Left colon (tissue), 2 donors: ENCODE measurements at regions not wholly inside any gene's neighbourhood (a gene's known extent, or its start where the extent isn't known, plus 50 kb on each side); places are given as distances from the start of the nearest gene placed in this dataset.
"Not testable (repeated sequence)": the region's sequence is repeated elsewhere in the genome, so short reads cannot be mapped to it uniquely, and the experiment has no call there.

Experiments used
- ATAC-seq: fragments of 200-7000 bp; cut with Tn5 transposase; one replicate; pipeline ENCODE4 v1.9.1; 2020; ENCODE audit warnings: mild to moderate bottlenecking, moderate library complexity
- DNase-seq, 2 donors: peaks; one replicate each; pipeline ENCODE4 v3.0.0-alpha.2; 2020
- intact Hi-C, 2 donors: fragments of 100-400 bp; cut with DNase I in 1 of 2; cut with micrococcal nuclease in 1 of 2; formaldehyde crosslinking; loops; one replicate each; pipeline versions ENCODE4 v1.11.2 to v1.14.0; 2022; cut with DNase I, micrococcal nuclease
- donor health status: DM: no; HTN: no; CAD: no.
- donor health status: DM: yes; HTN: yes; CAD: no.

DNA sequence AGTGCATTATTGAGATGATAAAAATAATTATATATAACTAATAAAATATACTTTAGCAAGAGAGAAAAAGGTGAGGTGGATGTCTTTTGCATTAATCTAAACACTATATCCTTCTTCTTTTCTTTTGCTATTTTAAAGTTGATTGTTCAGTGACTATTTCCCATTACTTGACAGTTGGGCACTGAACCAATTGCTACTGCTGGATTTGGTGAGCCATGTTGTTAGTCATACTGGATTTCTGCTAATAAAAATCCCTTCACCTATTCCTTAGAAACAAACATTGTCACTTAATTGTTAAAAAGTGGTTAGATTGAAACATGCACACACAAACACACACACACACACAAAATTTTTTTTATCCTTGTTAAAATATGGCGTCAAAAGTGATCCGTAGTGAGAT lies 251.6 kb upstream of the ALG10 start:
- ATAC-seq (no peak), DNase-seq (no peak)
- intact Hi-C loops = no loop called here

DNA sequence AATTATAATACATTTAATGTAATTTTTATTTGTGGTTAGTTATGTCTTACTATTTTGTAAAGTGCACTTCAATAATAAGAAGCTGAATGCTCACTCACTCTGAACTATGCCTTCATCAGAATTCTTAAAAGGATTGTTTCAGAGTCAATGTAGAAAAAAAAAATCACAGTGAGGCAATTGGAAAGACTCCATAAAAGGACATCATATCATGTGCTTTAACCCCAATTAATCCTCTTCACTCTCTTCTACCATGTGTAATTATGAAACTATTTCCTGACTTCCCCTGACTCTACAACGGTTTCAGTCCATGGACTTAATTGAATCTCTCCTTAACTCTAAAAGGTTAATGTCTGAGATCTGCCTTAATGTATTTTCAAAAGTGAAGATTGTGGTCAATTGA lies 250.4 kb upstream of the ALG10 start:
- no peak for ATAC-seq
- no peak for DNase-seq
- intact Hi-C loops = no loop called here

DNA sequence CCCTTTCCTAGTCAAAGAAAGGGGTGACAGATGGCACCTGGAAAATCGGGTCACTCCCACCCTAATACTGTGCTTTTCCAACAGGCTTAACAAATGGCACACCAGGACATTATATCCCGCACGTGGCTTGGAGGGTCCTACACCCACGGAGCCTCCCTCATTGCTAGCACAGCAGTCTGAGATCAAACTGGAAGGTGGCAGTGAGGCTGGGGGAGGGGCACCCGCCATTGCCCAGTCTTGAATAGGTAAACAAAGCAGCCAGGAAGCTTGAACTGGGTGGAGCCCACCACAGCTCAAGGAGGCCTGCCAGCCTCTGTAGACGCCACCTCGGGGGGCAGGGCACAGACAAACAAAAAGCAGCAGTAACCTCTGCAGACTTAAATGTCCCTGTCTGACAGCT lies 249.2 kb upstream of the ALG10 start:
- intact Hi-C loops, DNase-seq, ATAC-seq: not testable (repeated sequence)

- ATAC-seq (no peak), DNase-seq (no peak)
- intact Hi-C loops = no loop called here
Observed at GRCh38 chr12:33786532-33786931, 235.8 kb upstream of the ALG10 start.

DNA sequence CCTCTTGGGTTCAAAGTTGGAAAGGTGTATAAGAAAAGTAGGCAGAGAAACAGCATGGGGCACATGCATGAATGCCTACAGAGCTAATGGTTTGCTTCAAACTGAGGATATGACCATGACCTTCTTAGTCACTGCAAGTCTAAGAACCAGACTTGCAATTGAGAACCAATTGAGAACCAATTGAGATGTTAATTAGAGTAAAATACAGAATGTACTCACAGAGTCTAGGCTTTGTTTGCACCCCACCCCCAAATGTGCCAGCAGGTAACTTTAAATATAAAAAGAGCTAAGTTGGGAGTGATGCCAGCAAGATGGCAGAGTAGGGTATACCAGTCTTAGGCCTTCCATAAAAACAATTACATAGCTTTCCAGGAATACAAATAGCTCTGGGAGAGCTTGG lies 227.3 kb upstream of the ALG10 start:
- no peak for DNase-seq
- ATAC-seq = no peak
- intact Hi-C loops = no loop called here

GRCh38 chr12:33795536-33795935 lies 226.8 kb upstream of the ALG10 start:
- DNase-seq = no peak
- ATAC-seq = no peak
- intact Hi-C loops = no loop called here

GRCh38 chr12:33813536-33813935 lies 208.8 kb upstream of the ALG10 start:
- DNase-seq (no peak), ATAC-seq (no peak)
- intact Hi-C loops = no loop called here

- DNase-seq (no peak), ATAC-seq (no peak)
- intact Hi-C loops = no loop called here
Observed at GRCh38 chr12:33817713-33818112, 204.6 kb upstream of the ALG10 start.

DNA sequence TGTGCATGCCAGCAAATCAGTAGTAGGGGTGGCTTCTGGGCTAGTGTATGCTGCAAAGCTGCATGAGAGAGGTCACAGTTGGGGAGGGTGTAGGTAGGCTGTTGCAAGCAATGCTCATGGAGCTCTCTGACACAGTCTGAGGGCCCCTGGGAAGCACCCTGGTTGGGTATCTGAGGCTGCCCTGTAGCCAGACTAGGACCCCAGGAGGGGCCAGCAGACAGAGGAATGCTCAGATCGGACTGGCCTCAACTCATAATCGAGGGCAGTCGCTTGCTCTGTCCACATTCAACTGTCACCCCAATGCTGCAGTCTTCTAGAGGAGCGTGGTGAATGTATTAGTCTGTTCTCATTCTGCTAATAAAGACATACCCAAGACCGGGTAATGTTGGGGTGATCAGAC lies 204.0 kb upstream of the ALG10 start:
- no peak for DNase-seq
- no peak for ATAC-seq
- intact Hi-C loops = no loop called here

DNA sequence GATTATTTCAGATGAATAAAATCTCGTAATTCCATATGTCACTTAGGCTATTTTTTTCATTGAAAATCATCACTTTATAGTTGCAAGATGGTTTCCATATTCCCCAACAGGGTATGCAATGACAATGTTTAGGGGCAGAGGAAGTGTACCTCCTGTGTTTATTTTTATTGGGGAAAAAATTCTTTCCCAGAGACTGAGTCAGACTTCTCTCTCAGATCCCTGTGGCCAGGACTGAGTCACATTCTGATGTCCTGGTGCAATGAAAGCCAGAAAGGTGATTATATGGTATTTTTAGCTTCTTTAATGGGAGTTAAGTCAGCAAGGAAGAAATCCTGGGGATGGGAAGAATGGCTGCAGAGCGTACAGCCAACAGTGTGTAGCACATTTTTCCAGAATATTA lies 196.9 kb upstream of the ALG10 start:
- intact Hi-C loops = no loop called here
- ATAC-seq (no peak), DNase-seq (no peak)

DNA sequence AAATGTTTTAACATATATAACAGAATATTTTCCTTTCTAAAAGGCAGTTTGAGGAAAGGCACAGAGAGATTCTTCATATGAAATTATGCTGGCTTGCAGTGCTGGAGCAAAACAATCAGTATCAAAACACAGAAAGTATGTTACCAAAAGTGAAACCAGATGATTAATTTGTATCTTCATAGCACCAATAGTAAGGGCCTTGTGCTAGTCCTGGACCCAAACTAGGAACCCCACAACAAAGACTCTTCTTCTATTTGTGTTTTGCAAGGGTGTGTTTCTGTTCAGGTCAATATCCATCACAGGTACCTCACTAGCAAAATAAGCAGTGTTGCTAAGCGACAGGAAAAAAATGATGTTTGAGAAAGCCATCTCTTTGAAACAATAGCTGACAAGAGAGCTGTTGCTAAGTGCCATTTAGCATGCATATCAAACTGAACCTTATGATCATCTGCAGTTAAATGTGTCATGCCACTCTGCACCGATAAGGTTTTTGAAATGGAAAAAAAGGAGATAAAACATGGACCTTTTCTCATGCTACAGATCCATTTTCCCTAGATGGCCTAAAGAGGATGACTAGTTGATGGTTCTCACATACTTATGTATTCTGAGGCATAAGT lies 196.2 kb upstream of the ALG10 start:
- DNase-seq (no peak), ATAC-seq (no peak)
- intact Hi-C loops = no loop called here

- intact Hi-C loops = no loop called here
- ATAC-seq (no peak), DNase-seq (no peak)
Observed at GRCh38 chr12:33828326-33828725, 194.0 kb upstream of the ALG10 start.

DNA sequence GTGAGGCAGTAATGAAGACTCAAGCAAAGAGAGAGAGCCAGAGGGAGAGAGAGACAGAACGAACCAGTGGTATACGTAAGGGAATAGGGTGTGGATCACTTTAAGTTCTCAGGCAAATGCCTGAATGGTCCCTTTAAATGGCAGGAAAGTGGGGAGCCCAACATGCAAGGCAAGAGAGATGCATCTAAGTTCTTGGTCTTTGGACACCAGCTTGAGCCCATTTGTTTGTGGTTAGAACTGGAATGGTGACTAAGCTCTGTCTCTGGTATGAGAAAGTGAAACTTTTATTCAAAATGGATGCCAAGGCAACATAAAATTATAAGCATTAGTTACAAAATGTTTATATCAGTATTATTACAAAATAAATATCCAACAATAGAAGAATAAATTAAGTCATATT lies 192.2 kb upstream of the ALG10 start:
- DNase-seq (no peak), ATAC-seq (no peak)
- intact Hi-C loops = no loop called here

- no peak for ATAC-seq
- intact Hi-C loops = no loop called here
Observed at GRCh38 chr12:33832900-33833299, 189.4 kb upstream of the ALG10 start.

GRCh38 chr12:33834672-33835071 lies 187.6 kb upstream of the ALG10 start:
- intact Hi-C loops = no loop called here
- DNase-seq (no peak), ATAC-seq (no peak)

More at GRCh38 chr12:33832900-33833299, 189.4 kb upstream of the ALG10 start:
- no peak for DNase-seq

DNA sequence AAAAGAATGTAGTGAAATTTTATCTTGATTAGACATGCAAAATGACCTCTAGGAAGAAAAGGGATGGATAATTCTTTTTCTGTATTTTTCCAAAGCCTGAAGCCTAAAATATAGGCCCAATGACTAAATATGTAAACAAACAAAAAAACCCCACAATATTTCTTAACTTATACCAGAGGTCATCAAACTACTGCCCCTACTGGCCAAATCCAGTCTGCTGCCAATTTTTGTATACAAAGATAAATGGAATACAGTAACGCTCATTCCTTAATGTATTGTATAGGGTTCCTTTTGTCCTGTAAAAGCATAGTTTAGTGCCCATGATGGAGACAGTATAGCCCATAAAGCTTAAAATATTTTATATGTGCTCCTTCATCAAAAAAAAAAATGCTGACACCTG lies 145.7 kb upstream of the ALG10 start:
- no peak for DNase-seq
- intact Hi-C loops = no loop called here
- ATAC-seq = no peak

DNA sequence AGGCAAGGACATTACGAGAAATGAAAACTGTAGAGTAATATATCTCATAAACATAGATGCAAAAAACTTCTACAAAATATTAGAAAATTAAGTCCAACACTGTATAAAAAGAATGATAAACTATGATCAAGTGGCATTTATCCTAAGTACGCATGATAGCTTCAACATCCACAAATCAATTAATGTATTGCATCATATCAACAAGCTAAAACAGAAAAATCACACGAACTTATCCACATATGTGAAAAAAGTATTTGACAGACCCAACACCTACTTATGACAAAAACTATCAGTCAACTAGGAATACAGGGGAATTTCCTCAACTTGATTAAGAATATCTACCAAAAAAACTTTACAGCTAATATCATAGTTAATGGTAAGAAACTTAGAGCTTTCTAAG lies 129.9 kb upstream of the ALG10 start:
- intact Hi-C loops = no loop called here
- ATAC-seq (no peak), DNase-seq (no peak)

GRCh38 chr12:33920460-33920859 lies 101.8 kb upstream of the ALG10 start:
- intact Hi-C loops, DNase-seq, ATAC-seq: not testable (repeated sequence)

- intact Hi-C loops = no loop called here
- ATAC-seq (no peak), DNase-seq (no peak)
Observed at GRCh38 chr12:33926095-33926494, 96.2 kb upstream of the ALG10 start.

DNA sequence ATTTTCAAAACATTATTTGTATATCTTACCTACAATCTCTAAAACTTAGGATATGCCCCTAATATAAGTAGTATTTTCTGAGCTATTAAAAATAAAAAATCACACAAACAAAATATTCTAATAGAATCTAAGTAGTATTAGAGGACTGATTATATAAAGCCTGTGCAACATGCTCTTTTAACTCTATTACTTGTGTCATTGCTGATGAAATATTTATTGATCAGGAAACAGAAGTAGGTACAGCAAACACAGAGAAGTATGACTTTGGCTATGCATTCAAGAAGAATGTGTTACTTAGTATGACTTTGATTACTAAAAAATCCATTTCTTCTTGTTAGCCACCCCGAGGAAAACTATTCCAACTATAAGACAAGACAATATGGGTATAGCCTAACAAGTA lies 84.6 kb upstream of the ALG10 start:
- intact Hi-C loops, ATAC-seq, DNase-seq: not testable (repeated sequence)

DNA sequence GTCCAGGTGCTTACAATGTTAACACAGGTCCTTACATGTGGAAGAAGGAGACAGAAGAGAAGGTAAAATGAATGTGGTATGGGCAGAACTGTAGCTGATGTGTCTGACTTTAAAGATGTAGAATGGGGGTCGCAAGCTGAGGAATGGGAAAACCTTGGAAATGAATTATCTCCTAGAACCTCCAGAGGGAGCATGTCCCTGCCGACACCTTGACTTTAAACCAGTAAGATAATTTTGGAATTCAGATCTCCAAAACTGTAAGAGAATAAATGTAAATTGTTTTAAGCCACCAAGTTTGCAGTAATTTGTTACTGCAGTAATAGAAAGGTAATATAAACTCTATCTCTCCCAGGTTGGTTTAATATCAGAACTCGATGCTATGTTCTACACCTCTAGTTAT lies 80.1 kb upstream of the ALG10 start:
- ATAC-seq = no peak
- intact Hi-C loops = no loop called here
- no peak for DNase-seq
